Ascending aorta (tissue), 2 donors: ENCODE measurements at regions not wholly inside any gene's neighbourhood (a gene's known extent, or its start where the extent isn't known, plus 50 kb on each side); places are given as distances from the start of the nearest gene placed in this dataset.

Source experiments
- DNase-seq, 2 donors: peaks; one replicate each; pipeline ENCODE4 v3.0.0-alpha.2; 2019; ENCODE audit warnings: low spot score in 2 of 2
- H3K27ac ChIP-seq, 2 donors: fragments of 200-600 bp; sonication (generic); one replicate each; pipeline ENCODE4 v1.5.1; 2016 to 2017; ENCODE audit warnings: mild to moderate bottlenecking in 1 of 2
- H3K27me3 ChIP-seq: fragments of 200-600 bp; sonication (generic); one replicate; pipeline ENCODE4 v1.5.1; 2017
- H3K36me3 ChIP-seq, 2 donors: fragments of 200-600 bp; sonication (generic); one replicate each; pipeline ENCODE4 v1.5.1; 2016
- H3K4me1 ChIP-seq, 2 donors: fragments of 200-600 bp; sonication (generic); one replicate each; pipeline ENCODE4 v1.5.1; 2016 to 2017; ENCODE audit warnings: mild to moderate bottlenecking in 1 of 2
- H3K4me3 ChIP-seq, 2 donors: fragments of 200-600 bp; sonication (generic); one replicate each; pipeline ENCODE4 v1.5.1; 2016 to 2017; ENCODE audit warnings: mild to moderate bottlenecking in 1 of 2
- H3K9me3 ChIP-seq, 2 donors: fragments of 200-600 bp; sonication (generic); one replicate each; pipeline ENCODE4 v1.5.1; 2016
- CTCF ChIP-seq, 3 experiments: fragments of 200-600 bp in 2 of 3; fragments of 450-650 bp in 1 of 3; sonication (generic) in 2 of 3; IDR thresholded peaks; one replicate each; pipeline ENCODE4 v1.5.1; 2016 to 2019; ENCODE audit warnings: antibody characterized with exemption in 3 of 3, mild to moderate bottlenecking in 1 of 3, moderate library complexity in 1 of 3
- intact Hi-C: fragments of 100-400 bp; cut with DNase I; formaldehyde crosslinking; loops from one replicate; pipeline ENCODE4 v1.15.1; 2023

- Histone ChIP-seq H3K36me3 (no peaks in the 10 kb centered on the region), H3K27ac (no peak overlapping the region), H3K4me1 (no peaks in the 10 kb centered on the region), H3K9me3 (no peaks in the 10 kb centered on the region), H3K27me3 (no peaks in the 10 kb centered on the region), H3K4me3 (no peak overlapping the region)
- no peak for TF ChIP-seq CTCF (IDR thresholded peaks at IDR 0.05)
- intact Hi-C loops, result no loop called here
- no peak for DNase-seq
Measured at GRCh38 chr2:118554616-118555015, 292.8 kb downstream of the EN1 start.

- TF ChIP-seq CTCF (IDR thresholded peaks at IDR 0.05), result no peak
- H3K4me1 ChIP-seq, result no peaks in the 10 kb centered on the region
- no peak overlapping the region for H3K27ac ChIP-seq
- no peaks in the 10 kb centered on the region for H3K9me3 ChIP-seq
- DNase-seq, result no peak
- no peak overlapping the region for H3K4me3 ChIP-seq
- no peaks in the 10 kb centered on the region for H3K36me3 ChIP-seq
- intact Hi-C loops, result no loop called here
- no peaks in the 10 kb centered on the region for H3K27me3 ChIP-seq
Measured at GRCh38 chr2:118549503-118549902, 297.9 kb downstream of the EN1 start.

- DNase-seq, result no peak
- intact Hi-C loops, result no loop called here
- Histone ChIP-seq H3K4me1 (no peaks in the 10 kb centered on the region), H3K4me3 (no peak overlapping the region), H3K27me3 (no peaks in the 10 kb centered on the region), H3K36me3 (no peaks in the 10 kb centered on the region), H3K9me3 (no peaks in the 10 kb centered on the region), H3K27ac (no peak overlapping the region)
- TF ChIP-seq CTCF (IDR thresholded peaks at IDR 0.05), result no peak
Measured at GRCh38 chr2:118548880-118549488, 298.5 kb downstream of the EN1 start.

- Histone ChIP-seq H3K27ac (no peak overlapping the region), H3K36me3 (no peaks in the 10 kb centered on the region), H3K27me3 (no peaks in the 10 kb centered on the region), H3K4me1 (no peaks in the 10 kb centered on the region), H3K4me3 (no peak overlapping the region), H3K9me3 (no peaks in the 10 kb centered on the region)
- no peak for TF ChIP-seq CTCF (IDR thresholded peaks at IDR 0.05)
- intact Hi-C loops, result no loop called here
- no peak for DNase-seq
Measured at GRCh38 chr2:118539290-118539689, 308.2 kb downstream of the EN1 start.

GRCh38 chr2:118536306-118536705 lies 311.1 kb downstream of the EN1 start:
- Histone ChIP-seq H3K4me1 (no peaks in the 10 kb centered on the region), H3K4me3 (no peak overlapping the region), H3K27me3 (no peaks in the 10 kb centered on the region), H3K9me3 (no peaks in the 10 kb centered on the region), H3K27ac (no peak overlapping the region), H3K36me3 (no peaks in the 10 kb centered on the region)
- no peak for DNase-seq
- intact Hi-C loops, result no loop called here
- no peak for TF ChIP-seq CTCF (IDR thresholded peaks at IDR 0.05)

GRCh38 chr2:118535818-118536212 lies 311.6 kb downstream of the EN1 start:
- intact Hi-C loops, result no loop called here
- TF ChIP-seq CTCF (IDR thresholded peaks at IDR 0.05), result no peak
- H3K9me3 ChIP-seq, result no peaks in the 10 kb centered on the region
- no peak for DNase-seq
- H3K27me3 ChIP-seq, result no peaks in the 10 kb centered on the region
- no peak overlapping the region for H3K27ac ChIP-seq
- H3K4me1 ChIP-seq, result no peaks in the 10 kb centered on the region
- H3K36me3 ChIP-seq, result no peaks in the 10 kb centered on the region
- H3K4me3 ChIP-seq, result no peak overlapping the region
